DOHH2 (cell line): ENCODE measurements at regions not wholly inside any gene's neighbourhood (a gene's known extent, or its start where the extent isn't known, plus 50 kb on each side); places are given as distances from the start of the nearest gene placed in this dataset.

ENCODE experiments used
- EZH2phosphoT487 ChIP-seq: fragments of 200-600 bp; sonication (generic); IDR thresholded peaks from 2 replicates; pipeline ENCODE4 v1.6.1; 2017; ENCODE audit warnings: borderline replicate concordance, mild to moderate bottlenecking, antibody characterized with exemption, low read length, moderate library complexity, mixed read lengths
- TF ChIP-seq, protein P1 (sequence below): fragments of 200-600 bp; sonication (generic); IDR thresholded peaks from one replicate; pipeline ENCODE4 v1.5.1; 2014; ENCODE audit warnings: antibody characterized with exemption, mild to moderate bottlenecking, low read depth, low read length; ENCODE audit not compliant: poor library complexity, severe bottlenecking

DNA sequence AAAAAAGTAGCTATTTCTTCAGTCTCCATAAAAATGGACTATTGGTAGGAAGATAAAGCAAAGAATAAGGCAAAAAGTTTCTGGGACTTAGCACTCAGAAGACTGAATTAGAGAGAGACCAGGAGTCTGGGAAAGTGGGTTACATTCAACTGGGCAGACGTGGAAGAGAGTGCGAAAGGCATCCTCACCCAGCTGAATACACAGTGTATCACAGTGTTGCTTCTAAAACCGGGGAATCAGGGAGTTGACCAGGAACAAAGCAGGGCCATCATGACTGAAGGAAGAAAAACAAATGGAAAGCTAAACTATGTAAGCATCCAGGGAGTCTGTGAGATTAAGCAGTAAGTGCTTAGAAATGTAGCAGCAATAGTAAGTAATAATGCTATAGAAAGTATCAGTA lies 452.9 kb upstream of the MAN1A1 start:
- TF ChIP-seq, protein P1, sequence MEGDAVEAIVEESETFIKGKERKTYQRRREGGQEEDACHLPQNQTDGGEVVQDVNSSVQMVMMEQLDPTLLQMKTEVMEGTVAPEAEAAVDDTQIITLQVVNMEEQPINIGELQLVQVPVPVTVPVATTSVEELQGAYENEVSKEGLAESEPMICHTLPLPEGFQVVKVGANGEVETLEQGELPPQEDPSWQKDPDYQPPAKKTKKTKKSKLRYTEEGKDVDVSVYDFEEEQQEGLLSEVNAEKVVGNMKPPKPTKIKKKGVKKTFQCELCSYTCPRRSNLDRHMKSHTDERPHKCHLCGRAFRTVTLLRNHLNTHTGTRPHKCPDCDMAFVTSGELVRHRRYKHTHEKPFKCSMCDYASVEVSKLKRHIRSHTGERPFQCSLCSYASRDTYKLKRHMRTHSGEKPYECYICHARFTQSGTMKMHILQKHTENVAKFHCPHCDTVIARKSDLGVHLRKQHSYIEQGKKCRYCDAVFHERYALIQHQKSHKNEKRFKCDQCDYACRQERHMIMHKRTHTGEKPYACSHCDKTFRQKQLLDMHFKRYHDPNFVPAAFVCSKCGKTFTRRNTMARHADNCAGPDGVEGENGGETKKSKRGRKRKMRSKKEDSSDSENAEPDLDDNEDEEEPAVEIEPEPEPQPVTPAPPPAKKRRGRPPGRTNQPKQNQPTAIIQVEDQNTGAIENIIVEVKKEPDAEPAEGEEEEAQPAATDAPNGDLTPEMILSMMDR: no peak
- TF ChIP-seq EZH2phosphoT487: no peak
